ENCODE measurements at regions not wholly inside any gene's neighbourhood (a gene's known extent, or its start where the extent isn't known, plus 50 kb on each side); places are given as distances from the start of the nearest gene placed in this dataset.

DNA sequence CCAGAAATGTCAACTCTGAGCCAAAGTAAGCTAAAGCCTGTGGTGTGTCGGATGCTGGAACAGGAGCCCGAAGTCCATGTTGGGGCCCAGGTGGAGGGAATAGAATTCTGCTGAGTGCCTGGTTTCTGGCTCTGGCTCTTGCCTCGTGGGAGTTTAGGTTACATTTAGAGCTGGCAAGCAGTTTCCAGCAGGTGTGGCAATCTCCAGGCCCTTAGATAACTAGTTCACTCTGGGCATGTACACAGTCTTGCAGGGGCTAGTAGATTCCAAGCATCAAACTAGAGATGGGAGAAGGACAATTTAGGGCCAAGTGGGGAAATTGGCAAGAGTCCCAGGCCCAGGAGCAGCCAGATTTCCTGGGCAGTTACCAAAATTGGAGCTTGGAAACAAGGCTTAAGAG lies 56.3 kb upstream of the STOX2 start:
- no peak for DNase-seq (ENCODE audit: low read depth, low spot score)

- no peak for DNase-seq (ENCODE audit: low read depth, low spot score)
Measured at GRCh38 chr4:183852910-183853547, 52.1 kb upstream of the STOX2 start.

DNA sequence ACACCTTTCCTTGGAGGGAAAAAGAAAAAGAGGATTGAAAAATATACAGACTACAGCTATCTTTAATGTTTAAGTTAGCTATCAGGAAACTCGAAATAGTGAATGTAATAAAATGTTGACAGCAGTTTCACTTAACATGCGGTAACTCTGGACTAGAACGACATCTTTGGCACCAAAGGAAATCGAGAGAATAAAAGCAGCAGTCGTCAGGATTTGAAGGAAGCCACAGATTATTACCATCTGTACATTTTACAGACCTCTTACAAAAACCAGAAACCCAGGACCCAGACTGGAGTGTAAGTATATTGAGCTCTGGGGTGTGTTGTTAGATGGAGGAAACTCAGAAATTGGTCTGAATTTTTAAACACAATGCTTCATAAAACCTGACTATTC lies 51.6 kb upstream of the STOX2 start:
- DNase-seq (ENCODE audit: low read depth, low spot score): no peak
